HEK293 (cell line): ENCODE measurements at regions not wholly inside any gene's neighbourhood (a gene's known extent, or its start where the extent isn't known, plus 50 kb on each side); places are given as distances from the start of the nearest gene placed in this dataset.

ENCODE experiments used
- CTCF ChIA-PET: fragments of 350-600 bp; formaldehyde crosslinking; extraction: SDS; loops from one replicate; lab custom pipeline; 2021; ENCODE audit warnings: antibody characterized with exemption; lab: Yijun Ruan, JAX
- POLR2A ChIA-PET: fragments of 300-600 bp; formaldehyde crosslinking; extraction: SDS; loops from one replicate; lab custom pipeline; 2020; ENCODE audit warnings: antibody characterized with exemption, inconsistent platforms; lab: Yijun Ruan, JAX
- H3K27ac ChIP-seq: fragments of 200-500 bp; sonication (Bioruptor generic); 2 replicates; pipeline ENCODE4 v1.5.1; 2014; ENCODE audit warnings: low read depth, low read length, control low read depth, inconsistent platforms; ENCODE audit errors: extremely low read depth
- H3K36me3 ChIP-seq, 2 experiments: fragments of 200-500 bp in 1 of 2; sonication (Bioruptor generic) in 1 of 2; 1 replicate in 1 of 2; 2 replicates in 1 of 2; pipeline ENCODE4 v1.5.1; 2014 to 2017; ENCODE audit warnings: inconsistent platforms in 2 of 2, low read length in 2 of 2; ENCODE audit not compliant: control insufficient read depth in 2 of 2, insufficient read depth in 1 of 2
- H3K4me1 ChIP-seq: fragments of 200-500 bp; sonication (Bioruptor generic); 2 replicates; pipeline ENCODE4 v1.5.1; 2014; ENCODE audit warnings: mild to moderate bottlenecking, low read length, inconsistent platforms; ENCODE audit not compliant: control insufficient read depth, insufficient read depth
- H3K4me3 ChIP-seq: 2 replicates; pipeline ENCODE4 v1.5.1; 2011; ENCODE audit warnings: low read depth, mild to moderate bottlenecking, control low read depth, low read length, moderate library complexity
- H3K9me3 ChIP-seq: fragments of 200-500 bp; sonication (Bioruptor generic); 2 replicates; pipeline ENCODE4 v1.5.1; 2014; ENCODE audit warnings: low read depth, low read length, inconsistent platforms; ENCODE audit not compliant: control insufficient read depth, insufficient read depth
- BCL11A ChIP-seq: fragments of 450-650 bp; formaldehyde crosslinking; IDR thresholded peaks from 2 replicates; pipeline ENCODE4 v1.5.1; 2016; ENCODE audit warnings: low read depth, missing biosample characterization, missing genetic modification characterization
- FEZF1 ChIP-seq: fragments of 450-650 bp; formaldehyde crosslinking; IDR thresholded peaks from 2 replicates; pipeline ENCODE4 v1.5.1; 2016; ENCODE audit warnings: missing biosample characterization, missing genetic modification characterization
- IKZF3 ChIP-seq: fragments of 450-650 bp; IDR thresholded peaks from 2 replicates; pipeline ENCODE4 v1.5.0; 2018; ENCODE audit warnings: missing biosample characterization, mild to moderate bottlenecking, missing genetic modification characterization, moderate library complexity
- KLF16 ChIP-seq: fragments of 450-650 bp; formaldehyde crosslinking; IDR thresholded peaks from 2 replicates; pipeline ENCODE4 v1.5.1; 2017; ENCODE audit warnings: missing biosample characterization, missing genetic modification characterization
- OSR2 ChIP-seq: fragments of 450-650 bp; formaldehyde crosslinking; IDR thresholded peaks from 2 replicates; pipeline ENCODE4 v1.5.1; 2016; ENCODE audit warnings: missing biosample characterization, missing genetic modification characterization
- REPIN1 ChIP-seq: fragments of 450-650 bp; formaldehyde crosslinking; IDR thresholded peaks from 2 replicates; pipeline ENCODE4 v1.5.1; 2017; ENCODE audit warnings: missing biosample characterization, missing genetic modification characterization, low read depth
- SCRT2 ChIP-seq: fragments of 450-650 bp; formaldehyde crosslinking; IDR thresholded peaks from 2 replicates; pipeline ENCODE4 v1.5.1; 2016; ENCODE audit warnings: missing biosample characterization, missing genetic modification characterization
- YY1 ChIP-seq: fragments of 450-650 bp; formaldehyde crosslinking; IDR thresholded peaks from 2 replicates; pipeline ENCODE4 v1.5.1; 2018; ENCODE audit warnings: missing biosample characterization, missing genetic modification characterization
- ZBTB8A ChIP-seq: fragments of 450-650 bp; formaldehyde crosslinking; IDR thresholded peaks from 2 replicates; pipeline ENCODE4 v1.5.1; 2016; ENCODE audit warnings: missing biosample characterization, missing genetic modification characterization
- ZFP37 ChIP-seq: fragments of 450-650 bp; formaldehyde crosslinking; IDR thresholded peaks from 2 replicates; pipeline ENCODE4 v1.5.1; 2016; ENCODE audit warnings: missing biosample characterization, missing genetic modification characterization
- ZNF10 ChIP-seq: fragments of 450-650 bp; formaldehyde crosslinking; IDR thresholded peaks from 2 replicates; pipeline ENCODE4 v1.5.1; 2017; ENCODE audit warnings: missing biosample characterization, missing genetic modification characterization
- ZNF311 ChIP-seq: fragments of 450-650 bp; formaldehyde crosslinking; IDR thresholded peaks from 2 replicates; pipeline ENCODE4 v1.5.1; 2017; ENCODE audit warnings: missing biosample characterization, missing genetic modification characterization, borderline replicate concordance
- ZNF394 ChIP-seq: fragments of 450-650 bp; formaldehyde crosslinking; IDR thresholded peaks from 2 replicates; pipeline ENCODE4 v1.5.1; 2016; ENCODE audit warnings: missing biosample characterization, missing genetic modification characterization, mild to moderate bottlenecking, moderate library complexity, borderline replicate concordance
- ZNF530 ChIP-seq: fragments of 450-650 bp; formaldehyde crosslinking; IDR thresholded peaks from 2 replicates; pipeline ENCODE4 v1.5.1; 2016; ENCODE audit warnings: low read depth, missing biosample characterization, missing genetic modification characterization
- ZNF610 ChIP-seq: fragments of 450-650 bp; formaldehyde crosslinking; IDR thresholded peaks from 2 replicates; pipeline ENCODE4 v1.5.1; 2016; ENCODE audit warnings: missing biosample characterization, missing genetic modification characterization, borderline replicate concordance
- ZNF785 ChIP-seq: fragments of 450-650 bp; formaldehyde crosslinking; IDR thresholded peaks from 2 replicates; pipeline ENCODE4 v1.5.1; 2016; ENCODE audit warnings: missing biosample characterization, missing genetic modification characterization
- ZSCAN30 ChIP-seq: fragments of 450-650 bp; IDR thresholded peaks from 2 replicates; pipeline ENCODE4 v1.5.1; 2018; ENCODE audit warnings: missing biosample characterization, mild to moderate bottlenecking, missing genetic modification characterization, moderate library complexity
- TF ChIP-seq, protein P1 (sequence below): fragments of 450-650 bp; formaldehyde crosslinking; IDR thresholded peaks from 2 replicates; pipeline ENCODE4 v1.5.1; 2016; ENCODE audit warnings: missing biosample characterization, missing genetic modification characterization, borderline replicate concordance
- TF ChIP-seq, protein P2 (sequence below): fragments of 450-650 bp; formaldehyde crosslinking; IDR thresholded peaks from 2 replicates; pipeline ENCODE4 v1.5.1; 2017; ENCODE audit warnings: missing biosample characterization, mild to moderate bottlenecking, missing genetic modification characterization, moderate library complexity
- TF ChIP-seq, protein P3 (sequence below): fragments of 450-650 bp; formaldehyde crosslinking; IDR thresholded peaks from 2 replicates; pipeline ENCODE4 v1.5.1; 2016; ENCODE audit warnings: missing biosample characterization, missing genetic modification characterization

DNA sequence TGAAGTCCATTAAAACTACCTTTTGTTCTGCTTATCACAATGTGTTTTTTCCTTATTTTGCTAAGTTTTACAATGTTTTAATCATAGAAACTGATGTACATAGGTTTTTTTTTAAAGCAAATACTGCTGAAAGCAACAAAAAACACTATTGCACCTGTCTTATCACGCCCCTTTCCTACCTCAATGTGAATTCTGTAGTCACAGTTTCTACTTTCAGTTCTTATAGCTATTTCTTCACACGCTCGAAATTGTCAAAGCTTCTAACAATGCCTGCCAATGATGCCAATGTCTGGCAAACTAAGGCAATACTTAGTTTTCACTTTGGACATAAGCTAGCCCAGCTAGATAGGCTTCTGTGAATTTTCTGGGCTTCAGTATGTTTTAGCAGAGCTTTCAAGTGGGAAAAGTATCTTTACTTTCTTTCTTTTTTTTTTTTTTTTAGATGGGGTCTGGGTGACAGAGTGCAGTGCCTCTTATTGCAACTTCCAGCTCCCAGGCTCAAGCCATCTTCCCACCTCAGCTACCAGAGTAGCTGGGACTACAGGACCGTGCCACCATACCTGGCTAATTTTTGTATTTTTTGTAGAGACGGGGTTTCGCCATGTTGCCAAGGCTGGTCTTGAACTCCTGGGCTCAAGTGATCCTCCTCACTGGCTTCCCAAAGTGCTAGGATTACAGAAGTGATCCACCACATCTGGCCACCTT lies 85.5 kb upstream of the HTR1B start (continued):
- TF ChIP-seq ZNF530 (tag by site-specific recombination) (no peak), ZSCAN30 (no peak), YY1 (tag by site-specific recombination) (no peak), KLF16 (tag by site-specific recombination) (no peak), ZFP37 (tag by site-specific recombination) (no peak)

DNA sequence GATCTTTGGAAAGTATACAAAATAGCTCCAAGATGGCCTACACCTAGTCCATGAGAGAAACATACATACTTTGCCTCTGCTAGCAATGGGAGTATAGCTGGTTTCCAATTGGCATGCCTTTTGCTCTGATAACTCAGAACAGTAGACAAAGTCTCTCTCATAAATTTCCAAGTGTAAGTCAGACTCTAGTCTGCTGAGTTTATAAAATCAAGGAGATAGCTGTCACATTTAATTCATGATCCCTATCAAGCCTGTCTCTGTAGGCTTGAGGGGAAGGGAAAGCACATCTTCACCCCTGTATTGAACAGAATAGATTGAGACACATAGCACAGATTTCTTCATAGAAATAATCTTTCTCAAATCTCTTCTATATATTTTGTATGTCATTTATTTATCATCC lies 87.8 kb upstream of the HTR1B start:
- ChIA-PET POLR2A (no interaction called here), CTCF (interaction anchor here (0.6 kb wide), 1 partner anchor 1994 kb away, joined by 3 read pairs; no protein-coding TSS in a partner anchor)
- Histone ChIP-seq H3K27ac (no peak overlapping the region), H3K4me1 (no peaks in the 10 kb centered on the region), H3K36me3 (no peaks in the 10 kb centered on the region), H3K4me3 (no peak overlapping the region), H3K9me3 (no peaks in the 10 kb centered on the region)
- TF ChIP-seq ZNF10 (no peak), BCL11A (tag by site-specific recombination) (no peak), ZNF394 (tag by site-specific recombination) (no peak), ZNF785 (tag by site-specific recombination) (no peak), REPIN1 (tag by site-specific recombination) (no peak)
- TF ChIP-seq, protein P1, sequence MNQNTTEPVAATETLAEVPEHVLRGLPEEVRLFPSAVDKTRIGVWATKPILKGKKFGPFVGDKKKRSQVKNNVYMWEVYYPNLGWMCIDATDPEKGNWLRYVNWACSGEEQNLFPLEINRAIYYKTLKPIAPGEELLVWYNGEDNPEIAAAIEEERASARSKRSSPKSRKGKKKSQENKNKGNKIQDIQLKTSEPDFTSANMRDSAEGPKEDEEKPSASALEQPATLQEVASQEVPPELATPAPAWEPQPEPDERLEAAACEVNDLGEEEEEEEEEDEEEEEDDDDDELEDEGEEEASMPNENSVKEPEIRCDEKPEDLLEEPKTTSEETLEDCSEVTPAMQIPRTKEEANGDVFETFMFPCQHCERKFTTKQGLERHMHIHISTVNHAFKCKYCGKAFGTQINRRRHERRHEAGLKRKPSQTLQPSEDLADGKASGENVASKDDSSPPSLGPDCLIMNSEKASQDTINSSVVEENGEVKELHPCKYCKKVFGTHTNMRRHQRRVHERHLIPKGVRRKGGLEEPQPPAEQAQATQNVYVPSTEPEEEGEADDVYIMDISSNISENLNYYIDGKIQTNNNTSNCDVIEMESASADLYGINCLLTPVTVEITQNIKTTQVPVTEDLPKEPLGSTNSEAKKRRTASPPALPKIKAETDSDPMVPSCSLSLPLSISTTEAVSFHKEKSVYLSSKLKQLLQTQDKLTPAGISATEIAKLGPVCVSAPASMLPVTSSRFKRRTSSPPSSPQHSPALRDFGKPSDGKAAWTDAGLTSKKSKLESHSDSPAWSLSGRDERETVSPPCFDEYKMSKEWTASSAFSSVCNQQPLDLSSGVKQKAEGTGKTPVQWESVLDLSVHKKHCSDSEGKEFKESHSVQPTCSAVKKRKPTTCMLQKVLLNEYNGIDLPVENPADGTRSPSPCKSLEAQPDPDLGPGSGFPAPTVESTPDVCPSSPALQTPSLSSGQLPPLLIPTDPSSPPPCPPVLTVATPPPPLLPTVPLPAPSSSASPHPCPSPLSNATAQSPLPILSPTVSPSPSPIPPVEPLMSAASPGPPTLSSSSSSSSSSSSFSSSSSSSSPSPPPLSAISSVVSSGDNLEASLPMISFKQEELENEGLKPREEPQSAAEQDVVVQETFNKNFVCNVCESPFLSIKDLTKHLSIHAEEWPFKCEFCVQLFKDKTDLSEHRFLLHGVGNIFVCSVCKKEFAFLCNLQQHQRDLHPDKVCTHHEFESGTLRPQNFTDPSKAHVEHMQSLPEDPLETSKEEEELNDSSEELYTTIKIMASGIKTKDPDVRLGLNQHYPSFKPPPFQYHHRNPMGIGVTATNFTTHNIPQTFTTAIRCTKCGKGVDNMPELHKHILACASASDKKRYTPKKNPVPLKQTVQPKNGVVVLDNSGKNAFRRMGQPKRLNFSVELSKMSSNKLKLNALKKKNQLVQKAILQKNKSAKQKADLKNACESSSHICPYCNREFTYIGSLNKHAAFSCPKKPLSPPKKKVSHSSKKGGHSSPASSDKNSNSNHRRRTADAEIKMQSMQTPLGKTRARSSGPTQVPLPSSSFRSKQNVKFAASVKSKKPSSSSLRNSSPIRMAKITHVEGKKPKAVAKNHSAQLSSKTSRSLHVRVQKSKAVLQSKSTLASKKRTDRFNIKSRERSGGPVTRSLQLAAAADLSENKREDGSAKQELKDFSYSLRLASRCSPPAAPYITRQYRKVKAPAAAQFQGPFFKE: no peak
- TF ChIP-seq, protein P2, sequence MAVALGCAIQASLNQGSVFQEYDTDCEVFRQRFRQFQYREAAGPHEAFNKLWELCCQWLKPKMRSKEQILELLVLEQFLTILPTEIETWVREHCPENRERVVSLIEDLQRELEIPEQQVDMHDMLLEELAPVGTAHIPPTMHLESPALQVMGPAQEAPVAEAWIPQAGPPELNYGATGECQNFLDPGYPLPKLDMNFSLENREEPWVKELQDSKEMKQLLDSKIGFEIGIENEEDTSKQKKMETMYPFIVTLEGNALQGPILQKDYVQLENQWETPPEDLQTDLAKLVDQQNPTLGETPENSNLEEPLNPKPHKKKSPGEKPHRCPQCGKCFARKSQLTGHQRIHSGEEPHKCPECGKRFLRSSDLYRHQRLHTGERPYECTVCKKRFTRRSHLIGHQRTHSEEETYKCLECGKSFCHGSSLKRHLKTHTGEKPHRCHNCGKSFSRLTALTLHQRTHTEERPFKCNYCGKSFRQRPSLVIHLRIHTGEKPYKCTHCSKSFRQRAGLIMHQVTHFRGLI (tag by site-specific recombination): no peak

DNA sequence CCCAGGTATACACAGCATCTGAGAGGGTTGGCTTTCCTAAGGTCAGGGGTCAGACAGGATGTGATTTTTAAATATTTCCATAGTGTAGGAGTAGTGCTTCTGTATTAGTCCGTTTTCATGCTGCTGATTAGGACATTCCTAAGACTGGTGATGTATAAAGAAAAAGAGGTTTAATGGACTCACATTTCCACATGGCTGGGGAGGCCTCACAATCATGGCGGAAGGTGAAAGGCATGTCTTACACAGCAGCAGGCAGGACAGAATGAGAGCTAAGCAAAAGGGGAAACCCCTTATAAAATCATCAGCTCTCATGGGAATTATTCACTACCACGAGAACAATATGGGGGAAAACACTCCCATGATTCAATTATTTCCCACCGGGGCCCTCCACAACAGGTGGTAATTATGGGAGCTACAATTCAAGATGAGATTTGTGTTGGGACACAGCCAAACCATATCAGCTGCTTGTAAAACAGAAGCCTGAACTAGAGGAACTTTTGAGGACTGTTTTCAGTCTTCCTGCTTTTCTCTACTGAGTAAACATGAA lies 91.0 kb upstream of the MEI4 start:
- Histone ChIP-seq H3K4me3 (no peak overlapping the region), H3K27ac (no peak overlapping the region), H3K9me3 (no peaks in the 10 kb centered on the region), H3K36me3 (no peaks in the 10 kb centered on the region), H3K4me1 (no peaks in the 10 kb centered on the region; the same call in 1 of the 2 replicates)
- ChIA-PET CTCF (no interaction called here), POLR2A (no interaction called here)
- TF ChIP-seq ZNF530 (tag by site-specific recombination): no peak
- TF ChIP-seq ZBTB8A (tag by site-specific recombination): peak; percentile 51; the same call in 1 of the 2 replicates
- TF ChIP-seq FEZF1 (tag by site-specific recombination): peak; percentile 82
- TF ChIP-seq ZNF311: no peak
- TF ChIP-seq YY1 (tag by site-specific recombination): peak; percentile 55; the same call in 1 of the 2 replicates
- TF ChIP-seq, protein P3, sequence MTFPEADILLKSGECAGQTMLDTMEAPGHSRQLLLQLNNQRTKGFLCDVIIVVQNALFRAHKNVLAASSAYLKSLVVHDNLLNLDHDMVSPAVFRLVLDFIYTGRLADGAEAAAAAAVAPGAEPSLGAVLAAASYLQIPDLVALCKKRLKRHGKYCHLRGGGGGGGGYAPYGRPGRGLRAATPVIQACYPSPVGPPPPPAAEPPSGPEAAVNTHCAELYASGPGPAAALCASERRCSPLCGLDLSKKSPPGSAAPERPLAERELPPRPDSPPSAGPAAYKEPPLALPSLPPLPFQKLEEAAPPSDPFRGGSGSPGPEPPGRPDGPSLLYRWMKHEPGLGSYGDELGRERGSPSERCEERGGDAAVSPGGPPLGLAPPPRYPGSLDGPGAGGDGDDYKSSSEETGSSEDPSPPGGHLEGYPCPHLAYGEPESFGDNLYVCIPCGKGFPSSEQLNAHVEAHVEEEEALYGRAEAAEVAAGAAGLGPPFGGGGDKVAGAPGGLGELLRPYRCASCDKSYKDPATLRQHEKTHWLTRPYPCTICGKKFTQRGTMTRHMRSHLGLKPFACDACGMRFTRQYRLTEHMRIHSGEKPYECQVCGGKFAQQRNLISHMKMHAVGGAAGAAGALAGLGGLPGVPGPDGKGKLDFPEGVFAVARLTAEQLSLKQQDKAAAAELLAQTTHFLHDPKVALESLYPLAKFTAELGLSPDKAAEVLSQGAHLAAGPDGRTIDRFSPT: 0 out of 2 replicates have a peak, but pooled peaks have one; percentile 58
- TF ChIP-seq SCRT2 (tag by site-specific recombination): peak; percentile 95
- peak; percentile 60; the same call in 1 of the 2 replicates for TF ChIP-seq ZNF610 (tag by site-specific recombination)
- peak; percentile 93 for TF ChIP-seq OSR2 (tag by site-specific recombination)
- TF ChIP-seq IKZF3 (tag by site-specific recombination): peak; percentile 80
